Coronary artery (tissue), 2 donors: ENCODE measurements at regions not wholly inside any gene's neighbourhood (a gene's known extent, or its start where the extent isn't known, plus 50 kb on each side); places are given as distances from the start of the nearest gene placed in this dataset.

Experiments used
- DNase-seq: peaks from one replicate; pipeline ENCODE4 v3.0.0-alpha.2; 2017; ENCODE audit warnings: low spot score
- H3K27ac ChIP-seq, 2 donors: fragments of 200-600 bp; sonication (generic); one replicate each; pipeline ENCODE4 v1.5.1; 2016 to 2019
- H3K4me3 ChIP-seq: fragments of 200-600 bp; sonication (generic); 2 replicates; pipeline ENCODE4 v1.5.1; 2016; ENCODE audit warnings: mild to moderate bottlenecking, moderate library complexity
- CTCF ChIP-seq: fragments of 200-600 bp; sonication (generic); IDR thresholded peaks from one replicate; pipeline ENCODE4 v1.5.1; 2019; ENCODE audit warnings: antibody characterized with exemption

GRCh38 chr5:74290634-74291241 lies 349.8 kb downstream of the ENC1 start:
- DNase-seq: no peak
- H3K27ac ChIP-seq: no peak overlapping the region
- H3K4me3 ChIP-seq: no peak overlapping the region
- TF ChIP-seq CTCF: no peak

DNA sequence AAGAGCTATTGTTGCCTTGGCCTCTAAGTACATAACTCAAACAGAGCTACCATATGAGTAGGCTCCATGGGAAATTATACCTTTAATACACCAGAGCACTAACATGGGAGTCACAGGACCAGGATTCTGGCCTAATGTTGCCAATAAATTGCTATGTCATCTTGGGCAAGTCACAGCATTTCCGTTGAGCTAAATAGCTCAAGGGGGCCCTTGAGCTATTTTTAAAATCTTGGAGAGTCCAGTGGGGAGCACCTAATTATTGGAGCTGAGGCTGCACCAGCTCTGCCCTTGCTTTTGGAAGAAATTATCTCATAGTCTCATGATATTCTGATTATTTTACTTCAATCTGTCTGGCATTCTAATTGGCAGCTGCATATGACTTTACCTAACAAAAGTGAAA lies 350.8 kb downstream of the ENC1 start:
- H3K27ac ChIP-seq: peak overlapping the region; percentile 2 to 68
- no peak for DNase-seq
- H3K4me3 ChIP-seq: no peak overlapping the region
- no peak for TF ChIP-seq CTCF

DNA sequence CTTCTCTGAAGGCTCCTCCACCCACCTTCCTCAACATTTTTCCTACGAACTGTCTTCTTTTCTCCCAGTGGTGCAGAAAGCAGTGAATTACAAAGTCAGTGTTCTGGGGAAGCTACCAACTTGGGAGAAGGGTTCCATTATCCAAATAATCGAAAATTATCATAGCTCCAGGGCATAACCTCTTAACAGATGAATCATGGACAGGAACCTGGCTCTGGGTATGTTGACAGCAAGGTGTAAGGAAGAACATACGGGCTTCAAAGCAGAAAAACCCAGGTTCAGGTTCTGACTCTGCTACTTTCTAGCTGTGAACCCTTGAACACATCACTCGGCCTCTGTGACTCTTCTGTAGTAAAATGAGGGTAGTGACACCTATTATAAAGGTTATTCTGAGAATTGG lies 351.3 kb downstream of the ENC1 start:
- Histone ChIP-seq H3K27ac (peak overlapping the region; percentile 2 to 68), H3K4me3 (no peak overlapping the region)
- DNase-seq: no peak
- no peak for TF ChIP-seq CTCF

- peak overlapping the region; percentile 2 to 68 for H3K27ac ChIP-seq
These were observed 351.9 kb downstream of the ENC1 start for GRCh38 chr5:74288448-74289108.

DNA sequence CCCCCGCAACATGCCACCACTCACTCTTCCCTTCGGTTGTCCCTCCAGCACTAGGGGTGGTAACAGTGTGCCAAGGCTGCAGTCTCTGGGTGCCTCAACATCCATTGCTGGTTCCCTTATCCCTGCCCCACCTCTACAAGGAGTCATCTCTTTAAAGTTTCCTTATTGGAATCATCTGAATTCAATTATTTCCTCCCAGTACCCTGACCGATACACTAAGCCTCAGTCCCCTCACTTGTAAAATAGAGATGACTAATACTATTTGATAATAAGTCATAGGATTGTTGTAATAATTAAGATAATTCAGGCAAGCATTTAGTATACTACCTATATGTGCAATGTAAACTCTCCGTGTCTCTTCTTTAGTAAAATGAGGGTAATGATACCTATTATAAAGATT lies 352.5 kb downstream of the ENC1 start:
- no peak overlapping the region for H3K4me3 ChIP-seq
- H3K27ac ChIP-seq: peak overlapping the region in 1 of 2 donors; percentile 68
- no peak for DNase-seq
- TF ChIP-seq CTCF: no peak

More at GRCh38 chr5:74288448-74289108, 351.9 kb downstream of the ENC1 start:
- TF ChIP-seq CTCF: no peak
- no peak overlapping the region for H3K4me3 ChIP-seq
- DNase-seq: no peak

DNA sequence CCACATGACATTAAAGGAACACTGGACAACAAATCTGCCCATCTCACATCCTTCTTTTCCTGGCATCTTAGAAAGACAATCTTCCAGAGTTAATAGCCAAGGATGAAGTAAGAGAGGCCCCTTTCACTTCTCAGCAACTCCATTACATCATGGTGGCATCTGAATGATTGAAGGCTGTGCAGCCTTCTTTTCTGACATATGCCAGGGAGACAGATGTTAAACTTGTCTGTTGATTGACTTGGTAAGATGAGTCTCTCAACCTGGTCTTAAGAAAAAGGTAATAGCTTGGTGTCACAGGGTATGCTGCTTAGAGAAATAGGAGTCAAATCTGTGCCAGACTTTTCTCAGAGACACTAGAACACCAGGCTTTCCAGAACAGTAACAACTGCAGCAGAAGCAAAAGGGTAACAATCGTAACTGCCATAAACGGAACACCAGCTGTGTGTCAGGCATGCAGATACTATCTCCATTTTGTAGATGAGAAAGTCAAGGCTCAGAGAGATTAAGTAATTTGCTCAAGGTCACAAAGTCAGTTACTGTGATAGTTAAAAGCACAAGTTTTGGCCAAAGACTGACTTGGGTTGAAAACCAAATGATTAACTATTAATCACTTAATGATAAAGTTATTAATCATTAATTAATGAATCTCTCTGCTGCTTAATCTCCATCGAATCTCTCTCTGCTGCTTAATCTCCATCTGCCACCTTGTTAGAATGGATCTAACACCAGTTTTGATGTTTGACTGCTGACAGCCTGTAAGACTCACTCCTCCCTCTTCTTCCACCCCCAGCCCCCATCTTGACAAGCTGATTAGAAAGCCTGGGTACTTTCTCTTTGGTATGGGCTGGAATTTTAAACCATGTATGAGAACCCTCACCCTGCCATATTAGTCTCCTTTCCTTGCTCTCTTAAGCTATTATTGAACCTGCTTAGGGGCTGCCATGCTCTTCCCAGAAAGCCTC lies 353.5 kb downstream of the ENC1 start:
- DNase-seq: no peak
- Histone ChIP-seq H3K27ac (peak overlapping the region in 1 of 2 donors; percentile 68), H3K4me3 (no peak overlapping the region)
- TF ChIP-seq CTCF: no peak
